ENCODE measurements at regions not wholly inside any gene's neighbourhood (a gene's known extent, or its start where the extent isn't known, plus 50 kb on each side); places are given as distances from the start of the nearest gene placed in this dataset.

GRCh38 chr3:67706934-67707333, 52.5 kb upstream of the SUCLG2 start:
- no peak for DNase-seq (ENCODE audit: low read depth in 2 of 2)

- DNase-seq (ENCODE audit: low read depth in 2 of 2) = no peak
These were observed 49.9 kb upstream of the SUCLG2 start for GRCh38 chr3:67704322-67704721.
